ENCODE measurements at regions not wholly inside any gene's neighbourhood (a gene's known extent, or its start where the extent isn't known, plus 50 kb on each side); places are given as distances from the start of the nearest gene placed in this dataset.

- Histone ChIP-seq H3K27ac (ENCODE audit: low read depth, low read length) (no peak overlapping the region), H3K27me3 (ENCODE audit: control insufficient read depth, insufficient read depth, low read length, poor library complexity, severe bottlenecking) (no peaks in the 10 kb centered on the region), H3K9ac (ENCODE audit: extremely low read depth, low read length, poor library complexity, severe bottlenecking) (no peak overlapping the region), H3K4me1 (ENCODE audit: control insufficient read depth, insufficient read depth, low read length) (peaks cover 6% of the 10 kb centered on the region), H3K9me3 (ENCODE audit: control insufficient read depth, low read length) (peaks cover 42% of the 10 kb centered on the region), H3K36me3 (ENCODE audit: control insufficient read depth, insufficient read depth, low read length) (no peaks in the 10 kb centered on the region), H3K4me3 (ENCODE audit: low read length) (peak overlapping the region; percentile 24)
- DNase-seq, result no peak
- peaks cover 24% of the 10 kb centered on the region for H3K36me3 Mint-ChIP-seq (ENCODE audit: low read depth)
- H3K9me3 Mint-ChIP-seq, result peaks cover 25% of the 10 kb centered on the region
- H3K4me3 Mint-ChIP-seq, result no peak overlapping the region
- H3K27me3 Mint-ChIP-seq (ENCODE audit: insufficient read depth), result no peaks in the 10 kb centered on the region
- no peak for TF ChIP-seq CTCF (conservative IDR thresholded peaks at IDR 0.05)
- H3K4me1 Mint-ChIP-seq, result peaks cover 26% of the 10 kb centered on the region
- WGBS, 2 experiments (ENCODE audit: insufficient coverage in 1 of 2, insufficient read length in 1 of 2), result 96% methylated on average over 2 of the region's 10 CpGs; no CpG with 5 or more reads in 1 of the 2 experiments
- peak overlapping the region; percentile 64 for H3K27ac Mint-ChIP-seq
These were observed 187.0 kb upstream of the FOXN3 start for GRCh38 chr14:89603938-89604480.

- no peak overlapping the region for H3K27ac Mint-ChIP-seq
- H3K4me1 Mint-ChIP-seq, result peaks cover 22% of the 10 kb centered on the region
- no peak overlapping the region for H3K4me3 Mint-ChIP-seq
- no peak for TF ChIP-seq CTCF (conservative IDR thresholded peaks at IDR 0.05)
- no peaks in the 10 kb centered on the region for H3K36me3 ChIP-seq (ENCODE audit: control insufficient read depth, insufficient read depth, low read length)
- H3K27ac ChIP-seq (ENCODE audit: low read depth, low read length), result no peak overlapping the region
- peaks cover 62% of the 10 kb centered on the region for H3K9me3 ChIP-seq (ENCODE audit: control insufficient read depth, low read length)
- no peaks in the 10 kb centered on the region for H3K27me3 Mint-ChIP-seq (ENCODE audit: insufficient read depth)
- H3K9ac ChIP-seq (ENCODE audit: extremely low read depth, low read length, poor library complexity, severe bottlenecking), result no peak overlapping the region
- peak overlapping the region; percentile 16 for H3K4me3 ChIP-seq (ENCODE audit: low read length)
- peaks cover 49% of the 10 kb centered on the region for H3K9me3 Mint-ChIP-seq
- DNase-seq, result no peak
- WGBS, 2 experiments (ENCODE audit: insufficient coverage in 1 of 2, insufficient read length in 1 of 2), result 91 to 93% methylated on average over 3 of the region's 3 CpGs
- peaks cover 41% of the 10 kb centered on the region for H3K36me3 Mint-ChIP-seq (ENCODE audit: low read depth)
- H3K27me3 ChIP-seq (ENCODE audit: control insufficient read depth, insufficient read depth, low read length, poor library complexity, severe bottlenecking), result no peaks in the 10 kb centered on the region
- peaks cover 6% of the 10 kb centered on the region for H3K4me1 ChIP-seq (ENCODE audit: control insufficient read depth, insufficient read depth, low read length)
These were observed 184.2 kb upstream of the FOXN3 start for GRCh38 chr14:89600950-89601826.

GRCh38 chr14:89600029-89600428, 183.0 kb upstream of the FOXN3 start:
- no peak overlapping the region for H3K27ac ChIP-seq (ENCODE audit: low read depth, low read length)
- H3K4me1 Mint-ChIP-seq, result peaks cover 22% of the 10 kb centered on the region
- no peak overlapping the region for H3K27ac Mint-ChIP-seq

More at GRCh38 chr14:89600029-89600428, 183.0 kb upstream of the FOXN3 start:
- no peak for DNase-seq
- no peaks in the 10 kb centered on the region for H3K36me3 ChIP-seq (ENCODE audit: control insufficient read depth, insufficient read depth, low read length)
- H3K9ac ChIP-seq (ENCODE audit: extremely low read depth, low read length, poor library complexity, severe bottlenecking), result no peak overlapping the region
- peaks cover 56% of the 10 kb centered on the region for H3K9me3 ChIP-seq (ENCODE audit: control insufficient read depth, low read length)
- peaks cover 38% of the 10 kb centered on the region for H3K36me3 Mint-ChIP-seq (ENCODE audit: low read depth)
- H3K4me3 Mint-ChIP-seq, result no peak overlapping the region
- H3K27me3 ChIP-seq (ENCODE audit: control insufficient read depth, insufficient read depth, low read length, poor library complexity, severe bottlenecking), result no peaks in the 10 kb centered on the region
- TF ChIP-seq CTCF (conservative IDR thresholded peaks at IDR 0.05), result no peak
- peaks cover 48% of the 10 kb centered on the region for H3K9me3 Mint-ChIP-seq
- H3K4me3 ChIP-seq (ENCODE audit: low read length), result peak overlapping the region; percentile 62
- H3K27me3 Mint-ChIP-seq (ENCODE audit: insufficient read depth), result no peaks in the 10 kb centered on the region
- H3K4me1 ChIP-seq (ENCODE audit: control insufficient read depth, insufficient read depth, low read length), result peaks cover 6% of the 10 kb centered on the region
